ENCODE measurements at regions not wholly inside any gene's neighbourhood (a gene's known extent, or its start where the extent isn't known, plus 50 kb on each side); places are given as distances from the start of the nearest gene placed in this dataset.

GRCh38 chr16:51267681-51268080 lies 116.6 kb upstream of the SALL1 start:
- no peaks in the 10 kb centered on the region for H3K27me3 ChIP-seq (ENCODE audit: insufficient read depth, low read length, poor library complexity, severe bottlenecking)
- H3F3A ChIP-seq (ENCODE audit: low read depth) = no peaks in the 10 kb centered on the region
- TF ChIP-seq EZH2phosphoT487 (IDR thresholded peaks at IDR 0.05; ENCODE audit: borderline replicate concordance) (no peak), CTCF (conservative IDR thresholded peaks at IDR 0.05; ENCODE audit: low read length) (no peak)
- H3K36me3 ChIP-seq (ENCODE audit: insufficient read depth, low read length) = no peaks in the 10 kb centered on the region
- no peaks in the 10 kb centered on the region for H3K9me2 ChIP-seq (replicated peaks; ENCODE audit: low read depth, low read length)
- no peak overlapping the region for H3K4me3 ChIP-seq (ENCODE audit: low read length, poor library complexity, severe bottlenecking)
- no peaks in the 10 kb centered on the region for H3K4me1 ChIP-seq (ENCODE audit: insufficient read depth, low read length, poor library complexity, severe bottlenecking)
- no peak overlapping the region for H3K9ac ChIP-seq (ENCODE audit: low read depth, low read length, poor library complexity, severe bottlenecking)
- no peak overlapping the region for H3K4me2 ChIP-seq (ENCODE audit: low read depth, low read length, poor library complexity, severe bottlenecking)
- no peaks in the 10 kb centered on the region for H3K79me2 ChIP-seq (ENCODE audit: insufficient read depth, low read length)
- H3K9me3 ChIP-seq (ENCODE audit: insufficient read depth, low read depth, low read length) = no peaks in the 10 kb centered on the region
- no peaks in the 10 kb centered on the region for H4K20me1 ChIP-seq (ENCODE audit: insufficient read depth, low read length, poor library complexity, severe bottlenecking)
- no peak overlapping the region for H2AFZ ChIP-seq (ENCODE audit: low read length)

GRCh38 chr16:51262428-51262827 lies 111.4 kb upstream of the SALL1 start:
- no peaks in the 10 kb centered on the region for H3K79me2 ChIP-seq (ENCODE audit: insufficient read depth, low read length)
- H3K27me3 ChIP-seq (ENCODE audit: insufficient read depth, low read length, poor library complexity, severe bottlenecking) = no peaks in the 10 kb centered on the region
- H3K4me3 ChIP-seq (ENCODE audit: low read length, poor library complexity, severe bottlenecking) = no peak overlapping the region
- TF ChIP-seq EZH2phosphoT487 (IDR thresholded peaks at IDR 0.05; ENCODE audit: borderline replicate concordance) = no peak
- TF ChIP-seq CTCF (conservative IDR thresholded peaks at IDR 0.05; ENCODE audit: low read length) = no peak
- H3K9ac ChIP-seq (ENCODE audit: low read depth, low read length, poor library complexity, severe bottlenecking) = no peak overlapping the region
- H4K20me1 ChIP-seq (ENCODE audit: insufficient read depth, low read length, poor library complexity, severe bottlenecking) = no peaks in the 10 kb centered on the region
- no peak overlapping the region for H2AFZ ChIP-seq (ENCODE audit: low read length)
- H3K4me2 ChIP-seq (ENCODE audit: low read depth, low read length, poor library complexity, severe bottlenecking) = no peak overlapping the region
- no peaks in the 10 kb centered on the region for H3K9me2 ChIP-seq (replicated peaks; ENCODE audit: low read depth, low read length)
- H3K4me1 ChIP-seq (ENCODE audit: insufficient read depth, low read length, poor library complexity, severe bottlenecking) = no peaks in the 10 kb centered on the region
- no peaks in the 10 kb centered on the region for H3K9me3 ChIP-seq (ENCODE audit: insufficient read depth, low read depth, low read length)
- no peaks in the 10 kb centered on the region for H3F3A ChIP-seq (ENCODE audit: low read depth)
- no peaks in the 10 kb centered on the region for H3K36me3 ChIP-seq (ENCODE audit: insufficient read depth, low read length)

GRCh38 chr16:51261919-51262318 lies 110.8 kb upstream of the SALL1 start:
- Histone ChIP-seq H3K4me3 (ENCODE audit: low read length, poor library complexity, severe bottlenecking) (no peak overlapping the region), H3F3A (ENCODE audit: low read depth) (no peaks in the 10 kb centered on the region), H3K4me2 (ENCODE audit: low read depth, low read length, poor library complexity, severe bottlenecking) (no peak overlapping the region), H3K9me2 (replicated peaks; ENCODE audit: low read depth, low read length) (no peaks in the 10 kb centered on the region), H3K79me2 (ENCODE audit: insufficient read depth, low read length) (no peaks in the 10 kb centered on the region), H2AFZ (ENCODE audit: low read length) (no peak overlapping the region), H3K9me3 (ENCODE audit: insufficient read depth, low read depth, low read length) (no peaks in the 10 kb centered on the region), H3K9ac (ENCODE audit: low read depth, low read length, poor library complexity, severe bottlenecking) (no peak overlapping the region), H4K20me1 (ENCODE audit: insufficient read depth, low read length, poor library complexity, severe bottlenecking) (no peaks in the 10 kb centered on the region), H3K36me3 (ENCODE audit: insufficient read depth, low read length) (no peaks in the 10 kb centered on the region), H3K27me3 (ENCODE audit: insufficient read depth, low read length, poor library complexity, severe bottlenecking) (no peaks in the 10 kb centered on the region), H3K4me1 (ENCODE audit: insufficient read depth, low read length, poor library complexity, severe bottlenecking) (no peaks in the 10 kb centered on the region)
- TF ChIP-seq CTCF (conservative IDR thresholded peaks at IDR 0.05; ENCODE audit: low read length) (no peak), EZH2phosphoT487 (IDR thresholded peaks at IDR 0.05; ENCODE audit: borderline replicate concordance) (no peak)
